RWPE2 (cell line): ENCODE measurements at regions not wholly inside any gene's neighbourhood (a gene's known extent, or its start where the extent isn't known, plus 50 kb on each side); places are given as distances from the start of the nearest gene placed in this dataset.
"Not testable (repeated sequence)": the region's sequence is repeated elsewhere in the genome, so short reads cannot be mapped to it uniquely, and the experiment has no call there.

Source experiments
- ATAC-seq: fragments of 200-7000 bp; cut with Tn5 transposase; 3 replicates; pipeline ENCODE4 v1.9.1; 2021; ENCODE audit warnings: low read depth
- DNase-seq: peaks from one replicate; pipeline ENCODE4 v3.0.0-alpha.2; 2020; ENCODE audit warnings: low spot score
- H3K27ac ChIP-seq: fragments of 450-650 bp; 2 replicates; pipeline ENCODE4 v1.5.1; 2017; ENCODE audit warnings: mild to moderate bottlenecking; ENCODE audit not compliant: poor library complexity, severe bottlenecking
- H3K27me3 ChIP-seq: fragments of 250-450 bp; sonication (Bioruptor Pico); 2 replicates; pipeline ENCODE4 v1.5.1; 2021; ENCODE audit warnings: mild to moderate bottlenecking, moderate library complexity; ENCODE audit not compliant: insufficient read depth, poor library complexity, severe bottlenecking
- H3K36me3 ChIP-seq: fragments of 250-450 bp; sonication (Bioruptor Pico); 2 replicates; pipeline ENCODE4 v1.5.1; 2020; ENCODE audit warnings: low read depth, mild to moderate bottlenecking, moderate library complexity
- H3K4me1 ChIP-seq: fragments of 250-450 bp; sonication (Bioruptor Pico); 2 replicates; pipeline ENCODE4 v1.5.1; 2021; ENCODE audit warnings: mild to moderate bottlenecking, moderate library complexity; ENCODE audit not compliant: insufficient read depth, poor library complexity, severe bottlenecking
- H3K4me3 ChIP-seq: fragments of 250-450 bp; sonication (Bioruptor Pico); 2 replicates; pipeline ENCODE4 v1.5.1; 2021; ENCODE audit warnings: mild to moderate bottlenecking, moderate library complexity; ENCODE audit not compliant: severe bottlenecking
- H3K9me3 ChIP-seq: fragments of 250-450 bp; sonication (Bioruptor Pico); 2 replicates; pipeline ENCODE4 v1.5.1; 2021; ENCODE audit warnings: mild to moderate bottlenecking, moderate library complexity; ENCODE audit not compliant: severe bottlenecking
- CTCF ChIP-seq: fragments of 450-650 bp; IDR thresholded peaks from one replicate; pipeline ENCODE4 v1.5.1; 2017; ENCODE audit warnings: mild to moderate bottlenecking, moderate library complexity; ENCODE audit not compliant: poor library complexity, severe bottlenecking

- Histone ChIP-seq H3K9me3 (no peaks in the 10 kb centered on the region), H3K36me3 (no peaks in the 10 kb centered on the region), H3K27ac (no peak overlapping the region), H3K4me3 (no peak overlapping the region), H3K27me3 (no peaks in the 10 kb centered on the region), H3K4me1 (no peaks in the 10 kb centered on the region)
- ATAC-seq (no peak), DNase-seq (no peak)
- no peak for TF ChIP-seq CTCF
These were observed 1173.1 kb downstream of the NSUN3 start for GRCh38 chr3:95235916-95236315.

DNA sequence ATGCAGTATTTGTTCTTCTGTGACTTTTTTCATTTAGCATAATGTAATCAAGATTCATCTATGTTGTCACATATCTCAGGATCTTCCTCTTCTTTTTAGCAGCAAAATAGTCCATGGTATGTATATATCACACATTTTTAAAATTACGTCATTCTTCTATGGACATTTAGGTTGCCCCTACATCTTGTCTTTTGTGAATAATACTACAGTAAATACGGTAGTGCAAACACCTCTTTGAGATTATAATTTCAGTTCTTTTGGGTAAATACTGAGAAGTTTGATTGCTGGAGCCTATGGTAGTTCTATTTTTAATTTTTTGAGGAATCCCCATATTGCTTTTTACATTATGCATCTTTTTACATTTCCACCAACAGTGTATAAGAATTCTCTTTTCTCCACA lies 1174.9 kb downstream of the NSUN3 start:
- H3K4me3 ChIP-seq, result no peak overlapping the region
- no peaks in the 10 kb centered on the region for H3K9me3 ChIP-seq
- DNase-seq (no peak), ATAC-seq (no peak)
- no peaks in the 10 kb centered on the region for H3K4me1 ChIP-seq
- no peaks in the 10 kb centered on the region for H3K36me3 ChIP-seq
- H3K27me3 ChIP-seq, result no peaks in the 10 kb centered on the region
- TF ChIP-seq CTCF, result no peak
- H3K27ac ChIP-seq, result no peak overlapping the region

DNA sequence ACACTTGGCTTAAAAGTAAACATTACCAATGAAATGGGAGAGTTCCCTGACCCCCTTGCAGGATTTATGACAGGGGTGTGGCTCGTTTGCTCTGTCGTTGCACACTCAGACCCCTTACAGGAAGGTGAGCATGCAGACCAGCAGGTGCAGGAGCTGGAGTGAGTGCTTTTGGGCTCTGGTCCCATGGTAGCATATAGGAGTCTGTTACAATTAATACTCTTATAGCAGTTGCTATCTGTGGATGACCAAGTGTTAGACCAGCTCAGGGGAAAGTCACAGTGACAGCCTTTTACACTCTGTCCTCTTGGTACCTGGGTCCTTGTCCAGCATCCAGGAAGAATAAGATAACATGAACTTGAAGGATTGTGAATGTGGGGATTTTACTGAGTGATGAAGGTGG lies 1177.5 kb downstream of the NSUN3 start:
- no peak for DNase-seq
- Histone ChIP-seq H3K4me1 (no peaks in the 10 kb centered on the region), H3K36me3 (no peaks in the 10 kb centered on the region), H3K9me3 (no peaks in the 10 kb centered on the region), H3K4me3 (no peak overlapping the region), H3K27me3 (no peaks in the 10 kb centered on the region), H3K27ac (no peak overlapping the region)
- no peak for TF ChIP-seq CTCF
- no peak for ATAC-seq

DNA sequence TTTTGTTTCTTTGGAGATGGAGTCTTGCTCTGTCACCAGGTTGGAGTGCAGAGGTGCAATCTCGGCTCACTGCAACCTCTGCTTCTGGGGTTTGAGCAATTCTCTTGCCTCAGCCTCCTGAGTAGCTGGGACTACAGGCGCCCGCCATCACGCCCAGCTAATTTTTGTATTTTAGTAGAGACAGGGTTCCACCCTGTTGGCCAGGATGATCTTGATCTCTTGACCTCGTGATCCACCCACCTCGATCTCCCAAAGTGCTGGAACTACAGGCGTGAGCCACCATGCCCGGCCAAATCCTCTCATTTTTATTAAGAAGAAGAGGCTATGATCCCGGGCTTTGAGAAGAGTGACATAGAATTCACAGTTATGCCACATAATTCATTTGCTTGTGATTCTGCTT lies 1178.4 kb downstream of the NSUN3 start:
- H3K4me1 ChIP-seq, H3K36me3 ChIP-seq, H3K9me3 ChIP-seq, ATAC-seq, H3K27me3 ChIP-seq, DNase-seq, H3K27ac ChIP-seq, H3K4me3 ChIP-seq: not testable (repeated sequence)

- no peaks in the 10 kb centered on the region for H3K27me3 ChIP-seq
- no peaks in the 10 kb centered on the region for H3K36me3 ChIP-seq
- H3K27ac ChIP-seq, result no peak overlapping the region
- no peaks in the 10 kb centered on the region for H3K4me1 ChIP-seq
- TF ChIP-seq CTCF, result no peak
- no peak for DNase-seq
- no peak for ATAC-seq
- no peak overlapping the region for H3K4me3 ChIP-seq
- H3K9me3 ChIP-seq, result no peaks in the 10 kb centered on the region
These were observed 1183.6 kb downstream of the NSUN3 start for GRCh38 chr3:95246413-95246812.
